ENCODE measurements at regions not wholly inside any gene's neighbourhood (a gene's known extent, or its start where the extent isn't known, plus 50 kb on each side); places are given as distances from the start of the nearest gene placed in this dataset.
"Not testable (repeated sequence)": the region's sequence is repeated elsewhere in the genome, so short reads cannot be mapped to it uniquely, and the experiment has no call there.

- POLR2A ChIA-PET, result no interaction called here
- Mint-ChIP-seq H3K36me3 (ENCODE audit: low read depth) (peaks cover 5% of the 10 kb centered on the region), H3K4me1 (peaks cover 71% of the 10 kb centered on the region), H3K27me3 (no peaks in the 10 kb centered on the region), H3K4me3 (no peak overlapping the region), H3K27ac (peak overlapping the region; percentile 85), H3K9me3 (peaks cover 17% of the 10 kb centered on the region)
- CTCF ChIA-PET, result interaction anchor here (1.5 kb wide), 1 partner anchor 10 kb away, joined by 3 read pairs; no protein-coding TSS in a partner anchor
- peak; percentile 43 for DNase-seq
These were observed 126.8 kb upstream of the ARHGEF3 start for GRCh38 chr3:56928379-56929068.

- peak overlapping the region; percentile 85 for H3K27ac Mint-ChIP-seq
- H3K4me3 Mint-ChIP-seq, result no peak overlapping the region
- peaks cover 5% of the 10 kb centered on the region for H3K36me3 Mint-ChIP-seq (ENCODE audit: low read depth)
- ChIA-PET CTCF (interaction anchor here (0.6 to 1.5 kb wide), 2 partner anchors 10 to 380 kb away, joined by 3 read pairs; no protein-coding TSS in a partner anchor), POLR2A (no interaction called here)
- H3K9me3 Mint-ChIP-seq, result peaks cover 13% of the 10 kb centered on the region
- no peaks in the 10 kb centered on the region for H3K27me3 Mint-ChIP-seq
- H3K4me1 Mint-ChIP-seq, result peaks cover 74% of the 10 kb centered on the region
- DNase-seq, result no peak
These were observed 126.1 kb upstream of the ARHGEF3 start for GRCh38 chr3:56927855-56928254.

- POLR2A ChIA-PET, result no interaction called here
- H3K36me3 Mint-ChIP-seq (ENCODE audit: low read depth), result peaks cover 3% of the 10 kb centered on the region
- no peak overlapping the region for H3K27ac Mint-ChIP-seq
- H3K4me3 Mint-ChIP-seq, result no peak overlapping the region
- no peak for DNase-seq
- H3K27me3 Mint-ChIP-seq, result no peaks in the 10 kb centered on the region
- H3K4me1 Mint-ChIP-seq, result peaks cover 80% of the 10 kb centered on the region
- CTCF ChIA-PET, result interaction anchor here (1.5 to 2.0 kb wide), 2 partner anchors 10 to 11 kb away, joined by 3 to 5 read pairs; no protein-coding TSS in a partner anchor
- H3K9me3 Mint-ChIP-seq, result peaks cover 8% of the 10 kb centered on the region
These were observed 125.2 kb upstream of the ARHGEF3 start for GRCh38 chr3:56926947-56927282.

GRCh38 chr3:56926243-56926946, 124.6 kb upstream of the ARHGEF3 start:
- DNase-seq, result no peak
- peaks cover 81% of the 10 kb centered on the region for H3K4me1 Mint-ChIP-seq
- H3K4me3 Mint-ChIP-seq, result no peak overlapping the region

GRCh38 chr3:56924700-56925099, 123.0 kb upstream of the ARHGEF3 start:
- Mint-ChIP-seq H3K4me1 (peaks cover 75% of the 10 kb centered on the region), H3K27ac (peak overlapping the region; percentile 88)
- H3K4me3 Mint-ChIP-seq; DNase-seq; H3K9me3 Mint-ChIP-seq; H3K27me3 Mint-ChIP-seq; POLR2A ChIA-PET; H3K36me3 Mint-ChIP-seq (ENCODE audit: low read depth): not testable (repeated sequence)
- CTCF ChIA-PET, result interaction anchor here (1.0 kb wide), 1 partner anchor 38 kb away, joined by 3 read pairs; no protein-coding TSS in a partner anchor

More at GRCh38 chr3:56926243-56926946, 124.6 kb upstream of the ARHGEF3 start:
- ChIA-PET CTCF (interaction anchor here (1.5 to 2.0 kb wide), 2 partner anchors 9 to 12 kb away, joined by 3 to 5 read pairs; no protein-coding TSS in a partner anchor), POLR2A (interaction anchor here (0.6 kb wide), 1 partner anchor 244 kb away, joined by 4 read pairs; no protein-coding TSS in a partner anchor)
- Mint-ChIP-seq H3K9me3 (peaks cover 8% of the 10 kb centered on the region), H3K27me3 (no peaks in the 10 kb centered on the region), H3K36me3 (ENCODE audit: low read depth) (no peaks in the 10 kb centered on the region), H3K27ac (peak overlapping the region; percentile 7)

GRCh38 chr3:56923526-56924224, 121.9 kb upstream of the ARHGEF3 start:
- Mint-ChIP-seq H3K27ac (peak overlapping the region; percentile 88), H3K4me1 (peaks cover 75% of the 10 kb centered on the region), H3K4me3 (peak overlapping the region; percentile 26), H3K9me3 (no peaks in the 10 kb centered on the region), H3K27me3 (no peaks in the 10 kb centered on the region), H3K36me3 (ENCODE audit: low read depth) (no peaks in the 10 kb centered on the region)
- ChIA-PET CTCF (no interaction called here), POLR2A (no interaction called here)
- peak; percentile 71 for DNase-seq

- Mint-ChIP-seq H3K36me3 (ENCODE audit: low read depth) (no peaks in the 10 kb centered on the region), H3K4me3 (peak overlapping the region; percentile 67), H3K27me3 (no peaks in the 10 kb centered on the region), H3K9me3 (no peaks in the 10 kb centered on the region), H3K4me1 (peaks cover 80% of the 10 kb centered on the region), H3K27ac (peak overlapping the region; percentile 90)
- peak; percentile 52 for DNase-seq
- CTCF ChIA-PET, result interaction anchor here (0.5 to 1.6 kb wide), 4 partner anchors 15 to 268 kb away, joined by 3 to 5 read pairs (median 5); no protein-coding TSS in a partner anchor
- POLR2A ChIA-PET, result interaction anchor here (0.6 to 0.7 kb wide), 4 partner anchors 21 to 225 kb away, joined by 3 to 6 read pairs (median 4); no protein-coding TSS in a partner anchor
These were observed 120.1 kb upstream of the ARHGEF3 start for GRCh38 chr3:56921573-56922453.

- Mint-ChIP-seq H3K9me3 (no peaks in the 10 kb centered on the region), H3K36me3 (ENCODE audit: low read depth) (no peaks in the 10 kb centered on the region), H3K27ac (no peak overlapping the region), H3K4me3 (no peak overlapping the region), H3K4me1 (peaks cover 84% of the 10 kb centered on the region), H3K27me3 (no peaks in the 10 kb centered on the region)
- ChIA-PET CTCF (no interaction called here), POLR2A (no interaction called here)
- no peak for DNase-seq
These were observed 118.0 kb upstream of the ARHGEF3 start for GRCh38 chr3:56919797-56920195.

GRCh38 chr3:56919137-56919796, 117.5 kb upstream of the ARHGEF3 start:
- Mint-ChIP-seq H3K9me3 (no peaks in the 10 kb centered on the region), H3K27me3 (no peaks in the 10 kb centered on the region), H3K4me1 (peaks cover 83% of the 10 kb centered on the region), H3K4me3 (no peak overlapping the region), H3K27ac (peak overlapping the region; percentile 98), H3K36me3 (ENCODE audit: low read depth) (peaks cover 5% of the 10 kb centered on the region)
- DNase-seq, result peak; percentile 12
- POLR2A ChIA-PET, result no interaction called here
- CTCF ChIA-PET, result interaction anchor here (1.5 kb wide), 1 partner anchor 25 kb away, joined by 4 read pairs; no protein-coding TSS in a partner anchor

GRCh38 chr3:56918111-56918568, 116.4 kb upstream of the ARHGEF3 start:
- peak overlapping the region; percentile 98 for H3K27ac Mint-ChIP-seq
- H3K4me1 Mint-ChIP-seq, result peaks cover 84% of the 10 kb centered on the region
- DNase-seq, result peak; percentile 47
- peaks cover 13% of the 10 kb centered on the region for H3K36me3 Mint-ChIP-seq (ENCODE audit: low read depth)
- POLR2A ChIA-PET, result no interaction called here
- CTCF ChIA-PET, result interaction anchor here (0.7 to 3.4 kb wide), 6 partner anchors 15 to 119 kb away, joined by 3 to 19 read pairs (median 3); no protein-coding TSS in a partner anchor
- H3K27me3 Mint-ChIP-seq, result no peaks in the 10 kb centered on the region
- peaks cover 5% of the 10 kb centered on the region for H3K9me3 Mint-ChIP-seq
- peak overlapping the region; percentile 91 for H3K4me3 Mint-ChIP-seq

GRCh38 chr3:56917361-56918110, 115.8 kb upstream of the ARHGEF3 start:
- CTCF ChIA-PET, result interaction anchor here (0.5 to 3.4 kb wide), 12 partner anchors 9 to 163 kb away, joined by 3 to 19 read pairs (median 4); no protein-coding TSS in a partner anchor
- Mint-ChIP-seq H3K4me3 (peak overlapping the region; percentile 91), H3K9me3 (peaks cover 5% of the 10 kb centered on the region), H3K4me1 (peaks cover 87% of the 10 kb centered on the region), H3K36me3 (ENCODE audit: low read depth) (peaks cover 14% of the 10 kb centered on the region), H3K27ac (peak overlapping the region; percentile 98), H3K27me3 (no peaks in the 10 kb centered on the region)
- peak; percentile 17 for DNase-seq
- POLR2A ChIA-PET, result no interaction called here
